CD4-positive, alpha-beta T cell treated with Interleukin-10 for 1 hour (primary cell): ENCODE measurements at regions not wholly inside any gene's neighbourhood (a gene's known extent, or its start where the extent isn't known, plus 50 kb on each side); places are given as distances from the start of the nearest gene placed in this dataset.
"Not testable (repeated sequence)": the region's sequence is repeated elsewhere in the genome, so short reads cannot be mapped to it uniquely, and the experiment has no call there.

Source experiments
- DNase-seq: peaks from one replicate; pipeline ENCODE4 v3.0.0-alpha.2; 2020

GRCh38 chr2:195570329-195570728 lies 86.7 kb upstream of the SLC39A10 start:
- DNase-seq = no peak

- DNase-seq = no peak
These were observed 87.8 kb upstream of the SLC39A10 start for GRCh38 chr2:195569255-195569654.

GRCh38 chr2:195564625-195565135 lies 92.3 kb upstream of the SLC39A10 start:
- DNase-seq = peak; percentile 17

- DNase-seq = peak; percentile 49
These were observed 93.0 kb upstream of the SLC39A10 start for GRCh38 chr2:195563857-195564512.

GRCh38 chr2:195562570-195563566 lies 94.2 kb upstream of the SLC39A10 start:
- DNase-seq = peak; percentile 26

GRCh38 chr2:195561116-195561921 lies 95.7 kb upstream of the SLC39A10 start:
- no peak for DNase-seq

GRCh38 chr2:195560209-195560895 lies 96.7 kb upstream of the SLC39A10 start:
- DNase-seq = peak; percentile 15

GRCh38 chr2:195559431-195559914 lies 97.6 kb upstream of the SLC39A10 start:
- peak; percentile 88 for DNase-seq

- no peak for DNase-seq
These were observed 101.1 kb upstream of the SLC39A10 start for GRCh38 chr2:195555971-195556370.

- no peak for DNase-seq
These were observed 104.4 kb upstream of the SLC39A10 start for GRCh38 chr2:195552581-195552980.

- no peak for DNase-seq
These were observed 108.7 kb upstream of the SLC39A10 start for GRCh38 chr2:195548198-195548940.

- not testable (repeated sequence) for DNase-seq
These were observed 109.7 kb upstream of the SLC39A10 start for GRCh38 chr2:195547268-195547840.

GRCh38 chr2:195545811-195546210 lies 111.2 kb upstream of the SLC39A10 start:
- DNase-seq = no peak

GRCh38 chr2:195543902-195544894 lies 112.8 kb upstream of the SLC39A10 start:
- no peak for DNase-seq

- peak; percentile 20 for DNase-seq
These were observed 114.0 kb upstream of the SLC39A10 start for GRCh38 chr2:195543063-195543462.

GRCh38 chr2:195542067-195542466 lies 115.0 kb upstream of the SLC39A10 start:
- DNase-seq = no peak

GRCh38 chr2:195538937-195539336 lies 118.1 kb upstream of the SLC39A10 start:
- no peak for DNase-seq

GRCh38 chr2:195537811-195538210 lies 119.2 kb upstream of the SLC39A10 start:
- no peak for DNase-seq

- DNase-seq = no peak
These were observed 120.1 kb upstream of the SLC39A10 start for GRCh38 chr2:195536906-195537305.
